ENCODE measurements at regions not wholly inside any gene's neighbourhood (a gene's known extent, or its start where the extent isn't known, plus 50 kb on each side); places are given as distances from the start of the nearest gene placed in this dataset.
A peak's percentile ranks its signal among the peaks of the same experiment; 100 is the strongest.

GRCh38 chr10:36448760-36449691 is 676.4 kb upstream of the ANKRD30A start:
- POLR2A ChIA-PET (ENCODE audit: unreplicated experiment), result no interaction called here
- Histone ChIP-seq H2BK5ac (ENCODE audit: low read depth, low read length, poor library complexity, severe bottlenecking) (peak overlapping the region; percentile 15), H2AFZ (replicated peaks; ENCODE audit: low read length, poor library complexity) (peak overlapping the region; percentile 32), H3K4me1 (ENCODE audit: control insufficient read depth, insufficient read depth, low read length) (peaks cover 5% of the 10 kb centered on the region; the same call in 1 of the 2 replicates), H3K56ac (ENCODE audit: extremely low read depth, insufficient read depth, low read length) (no peak overlapping the region; the same call in none of the 2 replicates), H2BK120ac (ENCODE audit: low read depth, low read length) (peak overlapping the region; percentile 58), H4K20me1 (ENCODE audit: insufficient read depth, low read length) (no peaks in the 10 kb centered on the region), H3K27me3 (ENCODE audit: control insufficient read depth, insufficient read depth, low read length) (no peaks in the 10 kb centered on the region), H3K4me3 (ENCODE audit: insufficient read depth, low read depth, low read length) (no peak overlapping the region), H3K14ac (replicated peaks; ENCODE audit: low read depth, low read length) (no peak overlapping the region), H2BK20ac (ENCODE audit: low read depth, low read length) (no peak overlapping the region), H2AK5ac (ENCODE audit: low read depth, low read length) (no peak overlapping the region), H3K36me3 (ENCODE audit: control insufficient read depth, insufficient read depth, low read length) (no peaks in the 10 kb centered on the region), H2AK9ac (replicated peaks; ENCODE audit: low read depth, low read length, poor library complexity) (no peak overlapping the region), H3K27ac (ENCODE audit: insufficient read depth, low read length) (no peak overlapping the region), H3K23ac (ENCODE audit: low read depth, low read length) (no peak overlapping the region), H3K9ac (ENCODE audit: low read depth, low read length) (no peak overlapping the region), H3K4ac (ENCODE audit: low read depth, low read length) (peak overlapping the region; percentile 29; the same call in 1 of the 2 replicates), H4K91ac (ENCODE audit: insufficient read depth, low read depth, low read length) (no peak overlapping the region), H3K9me3 (ENCODE audit: control insufficient read depth, insufficient read depth, low read length) (no peaks in the 10 kb centered on the region), H3K4me2 (ENCODE audit: low read depth, low read length) (peak overlapping the region; percentile 18; the same call in 1 of the 2 replicates), H3K9me1 (ENCODE audit: insufficient read depth, low read length) (peaks cover 3% of the 10 kb centered on the region; the same call in 1 of the 2 replicates), H2BK15ac (ENCODE audit: low read depth, low read length) (0 out of 3 replicates have a peak overlapping the region, but pooled peaks have one; percentile 36), H4K5ac (ENCODE audit: low read depth, low read length) (no peak overlapping the region), H3K79me1 (ENCODE audit: low read depth in 1 of 2, low read length in 2 of 2) (no peaks in the 10 kb centered on the region), H3K18ac (ENCODE audit: low read depth, low read length) (no peak overlapping the region), H4K8ac (ENCODE audit: low read depth in 2 of 2, low read length in 2 of 2) (no peak overlapping the region)
- ATAC-seq (ENCODE audit: low read depth) (no peak; the same call in 1 of the 2 replicates), DNase-seq (peak; percentile 42)
- dilution Hi-C loops (cut with HindIII; ENCODE audit: low sequenced_read_pairs, unreplicated experiment), result no loop called here
- intact Hi-C loops (cut with micrococcal nuclease), result no loop called here
- no peak for TF ChIP-seq MAZ (IDR thresholded peaks at IDR 0.05; ENCODE audit: borderline replicate concordance, low read depth, low read length)
- TF ChIP-seq CEBPB (IDR thresholded peaks at IDR 0.05; ENCODE audit: low read depth, low read length), result peak; percentile 84
- WGBS, 2 experiments (ENCODE audit: extremely low coverage in 2 of 2, insufficient read length in 1 of 2), result no CpG with 5 or more reads among the region's 11 CpGs
- CTCF ChIA-PET, result interaction anchor here (0.6 to 1.0 kb wide), 2 partner anchors 9 to 99 kb away, joined by 3 to 7 read pairs; no protein-coding TSS in a partner anchor
- BruUV-seq (replicated peaks), result no TSS peak
- in situ Hi-C loops (cut with MboI; ENCODE audit: low sequenced_read_pairs), result no loop called here

Measured in IMR-90 (cell line).